ENCODE measurements at regions not wholly inside any gene's neighbourhood (a gene's known extent, or its start where the extent isn't known, plus 50 kb on each side); places are given as distances from the start of the nearest gene placed in this dataset.
A peak's percentile ranks its signal among the peaks of the same experiment; 100 is the strongest.

GRCh38 chr17:54425671-54426070, 475.0 kb upstream of the TOM1L1 start:
- Mint-ChIP-seq H3K4me1 (ENCODE audit: low read depth, unreplicated experiment) (peaks cover 2% of the 10 kb centered on the region), H3K4me3 (ENCODE audit: unreplicated experiment) (no peak overlapping the region), H3K27ac (ENCODE audit: unreplicated experiment) (no peak overlapping the region), H3K36me3 (ENCODE audit: unreplicated experiment) (peaks cover 4% of the 10 kb centered on the region), H3K9me3 (ENCODE audit: unreplicated experiment) (peaks cover 3% of the 10 kb centered on the region), H3K27me3 (ENCODE audit: unreplicated experiment) (no peaks in the 10 kb centered on the region)
- TF ChIP-seq CTCF (IDR thresholded peaks at IDR 0.05; ENCODE audit: partially characterized antibody, unreplicated experiment) = no peak
- DNase-seq = no peak

GRCh38 chr17:54426296-54426886, 474.3 kb upstream of the TOM1L1 start:
- no peak overlapping the region for H3K4me3 Mint-ChIP-seq (ENCODE audit: unreplicated experiment)
- no peaks in the 10 kb centered on the region for H3K9me3 Mint-ChIP-seq (ENCODE audit: unreplicated experiment)
- DNase-seq = no peak
- no peaks in the 10 kb centered on the region for H3K27me3 Mint-ChIP-seq (ENCODE audit: unreplicated experiment)
- peaks cover 4% of the 10 kb centered on the region for H3K36me3 Mint-ChIP-seq (ENCODE audit: unreplicated experiment)
- no peak overlapping the region for H3K27ac Mint-ChIP-seq (ENCODE audit: unreplicated experiment)
- H3K4me1 Mint-ChIP-seq (ENCODE audit: low read depth, unreplicated experiment) = peaks cover 2% of the 10 kb centered on the region
- peak; percentile 48 for TF ChIP-seq CTCF (IDR thresholded peaks at IDR 0.05; ENCODE audit: partially characterized antibody, unreplicated experiment)

GRCh38 chr17:54435966-54436365, 464.7 kb upstream of the TOM1L1 start:
- H3K4me1 Mint-ChIP-seq (ENCODE audit: low read depth, unreplicated experiment) = peaks cover 2% of the 10 kb centered on the region

GRCh38 chr17:54439816-54440215, 460.8 kb upstream of the TOM1L1 start:
- Mint-ChIP-seq H3K4me3 (ENCODE audit: unreplicated experiment) (no peak overlapping the region), H3K4me1 (ENCODE audit: low read depth, unreplicated experiment) (no peaks in the 10 kb centered on the region), H3K36me3 (ENCODE audit: unreplicated experiment) (no peaks in the 10 kb centered on the region), H3K27me3 (ENCODE audit: unreplicated experiment) (no peaks in the 10 kb centered on the region), H3K27ac (ENCODE audit: unreplicated experiment) (no peak overlapping the region), H3K9me3 (ENCODE audit: unreplicated experiment) (peaks cover 2% of the 10 kb centered on the region)
- TF ChIP-seq CTCF (IDR thresholded peaks at IDR 0.05; ENCODE audit: partially characterized antibody, unreplicated experiment) = no peak
- DNase-seq = no peak

More at GRCh38 chr17:54435966-54436365, 464.7 kb upstream of the TOM1L1 start:
- no peaks in the 10 kb centered on the region for H3K36me3 Mint-ChIP-seq (ENCODE audit: unreplicated experiment)
- H3K27me3 Mint-ChIP-seq (ENCODE audit: unreplicated experiment) = no peaks in the 10 kb centered on the region
- no peak for DNase-seq
- no peak overlapping the region for H3K27ac Mint-ChIP-seq (ENCODE audit: unreplicated experiment)
- H3K9me3 Mint-ChIP-seq (ENCODE audit: unreplicated experiment) = peaks cover 2% of the 10 kb centered on the region
- no peak for TF ChIP-seq CTCF (IDR thresholded peaks at IDR 0.05; ENCODE audit: partially characterized antibody, unreplicated experiment)
- no peak overlapping the region for H3K4me3 Mint-ChIP-seq (ENCODE audit: unreplicated experiment)

GRCh38 chr17:54451051-54451450, 449.6 kb upstream of the TOM1L1 start:
- Mint-ChIP-seq H3K27me3 (ENCODE audit: unreplicated experiment) (no peaks in the 10 kb centered on the region), H3K27ac (ENCODE audit: unreplicated experiment) (no peak overlapping the region), H3K4me3 (ENCODE audit: unreplicated experiment) (no peak overlapping the region), H3K9me3 (ENCODE audit: unreplicated experiment) (peaks cover 2% of the 10 kb centered on the region), H3K4me1 (ENCODE audit: low read depth, unreplicated experiment) (no peaks in the 10 kb centered on the region), H3K36me3 (ENCODE audit: unreplicated experiment) (peaks cover 9% of the 10 kb centered on the region)
- DNase-seq = no peak
- TF ChIP-seq CTCF (IDR thresholded peaks at IDR 0.05; ENCODE audit: partially characterized antibody, unreplicated experiment) = no peak
